Renal cortex interstitium (tissue), 11 donors: ENCODE measurements at regions not wholly inside any gene's neighbourhood (a gene's known extent, or its start where the extent isn't known, plus 50 kb on each side); places are given as distances from the start of the nearest gene placed in this dataset.
A peak's percentile ranks its signal among the peaks of the same experiment; 100 is the strongest.

Experiments used
- DNase-seq, 11 donors: peaks; one replicate each; pipeline ENCODE4 v3.0.0-alpha.2; 2013; ENCODE audit warnings: low read depth in 9 of 11, low spot score in 4 of 11; ENCODE audit errors: extremely low read depth in 1 of 11

DNA sequence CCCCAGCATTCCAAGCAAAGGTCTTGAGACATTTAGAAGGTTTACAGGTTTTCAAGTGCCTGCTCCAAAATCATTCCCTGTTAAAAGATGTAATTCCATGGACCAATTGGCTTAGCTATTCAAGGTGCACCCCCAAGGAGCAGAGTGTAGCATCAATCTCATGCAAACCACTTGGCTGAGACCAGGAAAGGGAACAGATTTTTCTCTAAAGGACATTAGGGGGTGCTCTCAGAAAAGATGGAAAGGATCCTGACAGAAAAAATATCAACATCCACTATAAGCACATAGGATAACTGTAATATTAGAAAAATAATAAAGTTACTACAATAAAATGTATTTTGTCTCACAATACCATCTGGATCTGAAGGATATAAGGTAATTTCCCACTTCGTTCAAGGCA is 328.0 kb upstream of the CDIN1 start:
- no peak for DNase-seq

DNA sequence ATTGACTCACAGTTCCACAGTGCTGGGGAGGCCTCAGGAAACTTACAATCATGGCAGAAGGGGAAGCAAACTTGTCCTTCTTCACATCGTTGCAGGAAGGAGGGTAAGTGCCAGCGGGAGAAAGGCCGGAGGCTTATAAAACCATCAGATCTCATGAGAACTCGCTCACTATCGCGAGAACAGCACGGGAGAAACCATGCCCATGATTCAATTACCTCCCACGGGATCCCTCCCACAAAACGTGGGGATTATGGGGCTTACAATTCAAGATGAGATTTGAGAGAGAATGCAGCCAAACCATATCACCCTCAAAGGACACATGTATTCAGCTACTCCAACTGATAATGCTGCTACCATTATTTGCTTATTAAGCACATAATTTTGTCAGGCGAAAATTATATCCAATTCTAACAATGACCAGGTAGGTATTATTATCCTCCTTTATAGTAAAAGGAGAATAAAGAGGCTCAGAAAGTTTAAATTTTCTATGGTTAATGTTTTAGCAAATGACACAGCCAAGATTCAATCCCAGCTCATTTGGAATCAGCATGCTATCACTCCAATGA is 327.2 kb upstream of the CDIN1 start:
- no peak for DNase-seq

DNA sequence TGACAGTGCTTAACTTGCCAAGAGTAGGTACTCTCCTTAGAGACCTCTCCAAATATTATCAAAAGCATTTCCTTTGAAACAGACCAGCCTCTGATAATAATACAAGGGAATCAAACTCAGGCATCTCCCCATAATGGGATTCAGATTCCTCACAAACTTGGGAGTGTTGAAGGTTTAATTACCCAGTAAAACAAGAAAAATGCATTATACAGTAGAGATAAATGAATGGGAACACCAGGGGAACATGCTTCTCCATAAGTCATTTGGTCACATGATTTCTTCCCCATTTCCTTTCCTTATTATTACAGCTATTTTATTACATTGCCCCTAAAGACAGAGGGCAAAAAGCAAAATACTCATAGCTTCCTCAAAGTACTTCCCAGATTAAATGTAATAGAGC is 325.0 kb upstream of the CDIN1 start:
- DNase-seq, result peak in 10 of 11 donors; percentile 18 to 46 (median 34)

DNA sequence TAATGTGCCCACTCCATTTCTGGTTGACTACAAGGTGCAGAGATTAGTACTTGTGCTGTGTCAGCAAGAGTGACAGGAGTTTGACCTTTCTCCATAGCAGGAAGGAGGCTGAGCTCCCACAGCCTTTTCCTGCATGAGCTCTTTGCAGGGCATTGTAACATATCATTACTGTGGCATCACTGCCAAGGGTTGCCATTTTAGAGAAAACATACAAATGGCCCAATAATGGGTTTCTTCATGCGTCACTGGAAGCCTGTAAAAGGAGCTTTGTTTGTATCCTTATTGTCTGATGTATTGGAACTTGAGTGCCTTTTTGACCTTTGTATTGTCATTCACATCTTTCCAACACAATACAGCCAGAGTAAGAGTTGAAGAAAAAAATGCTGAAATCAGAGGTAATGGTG is 323.0 kb upstream of the CDIN1 start:
- no peak for DNase-seq

DNA sequence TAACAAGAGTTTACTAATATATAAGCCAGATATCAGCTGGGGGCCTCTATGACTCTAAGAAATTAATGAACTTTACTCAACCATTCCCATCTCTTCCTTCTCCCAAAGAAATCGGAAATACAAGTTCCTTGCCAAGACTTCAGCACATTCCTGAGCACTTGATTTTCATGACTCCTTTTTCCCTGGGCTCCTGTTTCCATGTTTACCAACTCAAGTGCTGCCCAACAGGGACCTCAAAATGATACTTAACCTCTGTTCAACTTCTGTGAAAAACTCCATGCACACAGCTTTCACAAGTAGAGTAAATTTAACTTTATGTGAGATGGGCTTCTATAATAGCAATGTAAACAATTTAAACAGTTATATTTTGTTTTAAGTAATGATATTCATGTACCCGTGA is 315.8 kb upstream of the CDIN1 start:
- DNase-seq, result no peak

DNA sequence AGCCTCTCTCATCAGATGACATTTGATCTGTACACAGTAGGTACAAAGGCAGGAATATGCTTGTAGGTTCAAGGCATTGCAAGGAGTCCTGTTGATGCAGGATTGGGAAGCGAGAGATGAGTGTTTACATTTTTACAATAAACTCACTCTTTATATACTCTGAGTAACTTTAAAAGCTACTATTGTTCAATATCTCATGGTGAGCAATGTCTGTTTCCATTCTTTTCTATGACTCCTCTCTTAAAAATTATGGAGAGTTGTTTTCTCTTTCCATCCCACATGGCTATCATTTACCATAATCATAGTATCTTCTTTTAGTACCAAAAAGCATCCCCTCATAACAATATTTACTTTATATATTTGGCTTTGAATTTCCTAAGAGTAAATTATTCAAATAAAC is 314.0 kb upstream of the CDIN1 start:
- DNase-seq, result no peak

DNA sequence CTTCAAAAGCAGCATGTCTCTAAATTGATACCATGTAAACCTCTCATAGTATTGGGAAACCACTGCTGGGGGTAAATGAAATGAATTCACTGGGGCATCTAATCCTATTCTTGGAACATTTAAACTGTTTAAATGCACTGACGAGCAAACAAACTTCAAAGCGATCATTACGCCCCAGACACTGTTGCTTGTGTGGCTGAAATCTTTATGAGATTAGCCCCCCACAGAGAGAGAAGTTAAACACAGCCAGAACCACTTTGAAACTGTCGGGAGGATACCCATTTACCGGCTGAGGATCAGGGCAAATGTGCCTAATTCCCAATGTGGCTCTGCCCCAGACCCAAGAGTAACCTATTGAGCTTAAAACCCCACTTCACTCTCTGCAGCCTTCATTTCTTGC is 308.4 kb upstream of the CDIN1 start:
- no peak for DNase-seq

DNA sequence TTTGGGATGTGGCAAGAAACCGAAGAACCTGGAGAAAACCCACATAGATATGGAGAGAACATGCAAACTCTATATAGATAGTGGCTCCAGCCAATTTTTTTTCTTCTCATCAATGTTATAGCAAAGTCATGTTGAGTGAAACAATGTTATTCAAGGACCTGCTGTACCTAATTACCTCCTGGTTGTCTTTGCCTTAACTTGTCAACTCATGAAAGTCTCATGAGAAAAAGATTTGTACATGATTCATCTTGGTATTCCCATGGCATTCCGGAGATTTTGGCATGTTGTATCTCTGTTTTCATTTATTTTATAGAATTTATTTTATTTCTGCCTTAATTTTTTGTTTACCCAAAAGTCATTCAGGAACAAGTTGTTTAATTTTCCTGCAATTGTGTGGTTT is 303.8 kb upstream of the CDIN1 start:
- DNase-seq, result no peak

DNA sequence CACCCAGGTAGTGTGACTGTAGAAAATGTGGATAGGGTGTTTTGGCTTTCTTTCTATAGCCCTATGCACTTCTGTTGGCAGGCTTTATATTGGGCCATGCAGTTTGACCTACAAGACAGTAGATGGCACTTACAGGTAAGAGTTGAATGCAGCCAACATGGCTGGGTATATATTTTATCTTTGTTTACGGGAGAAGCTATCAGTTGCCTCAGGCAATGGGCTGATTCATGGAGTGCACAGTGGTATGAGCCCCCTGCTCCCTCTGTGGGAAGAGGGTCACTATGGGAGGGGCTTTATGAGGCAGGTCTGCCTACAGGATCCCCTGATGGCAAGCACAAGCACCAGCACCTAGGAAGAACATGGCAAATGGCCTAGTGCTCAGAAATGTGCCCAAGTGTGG is 301.2 kb upstream of the CDIN1 start:
- DNase-seq, result no peak

DNA sequence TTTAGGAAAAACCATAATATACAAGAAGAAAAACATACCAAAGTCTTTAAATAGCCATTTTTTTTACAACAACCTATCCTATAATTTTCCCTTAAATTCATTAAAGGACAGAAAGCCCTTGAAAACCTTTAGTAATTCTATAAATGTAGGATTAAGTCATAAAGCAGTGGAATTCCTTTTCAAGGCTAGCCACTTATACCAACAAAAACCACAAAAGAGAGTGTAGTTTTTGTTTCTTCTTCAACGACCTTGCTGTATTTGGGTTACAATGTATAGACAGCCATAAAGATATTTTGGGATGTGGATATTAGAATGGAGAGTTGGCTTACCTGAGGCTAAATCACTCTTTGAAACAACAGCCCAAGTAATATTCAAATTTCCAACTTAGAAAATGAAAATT is 296.6 kb upstream of the CDIN1 start:
- DNase-seq, result no peak

DNA sequence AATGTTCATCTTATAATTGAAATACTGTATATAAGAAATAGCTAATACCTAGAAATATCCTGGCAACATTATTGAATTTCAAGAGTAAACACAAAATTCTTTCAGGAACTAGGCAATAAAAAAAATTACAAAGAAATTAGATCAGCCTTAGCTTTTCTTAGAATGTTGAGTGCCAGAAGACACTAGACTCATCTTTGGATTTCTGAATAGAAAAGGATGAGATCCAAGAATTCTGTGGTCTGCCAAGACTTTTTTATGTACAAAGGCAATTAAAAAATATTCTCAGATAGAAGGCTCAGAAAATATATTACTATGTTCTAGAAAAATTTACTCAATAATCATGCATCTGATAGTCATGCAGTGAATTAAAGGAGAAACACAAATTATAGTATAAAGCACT is 294.5 kb upstream of the CDIN1 start:
- no peak for DNase-seq

DNA sequence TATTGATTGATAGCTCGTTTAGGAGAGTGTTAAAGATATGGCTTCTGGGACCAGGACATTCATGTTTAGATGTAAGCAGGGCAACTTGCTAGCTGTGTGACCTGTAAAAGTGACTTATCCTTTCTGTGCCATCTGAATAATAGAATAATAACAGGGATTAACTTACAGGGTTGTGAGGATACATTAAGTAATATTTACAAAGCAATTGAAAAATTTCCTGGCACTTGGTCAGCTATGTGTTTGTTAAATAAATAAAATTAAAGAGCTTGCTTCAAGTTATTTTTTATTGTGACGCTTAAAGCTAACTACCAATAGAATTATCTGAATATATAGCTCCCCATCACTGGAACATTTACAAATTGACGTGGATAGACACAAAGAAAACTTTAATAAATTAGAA is 287.9 kb upstream of the CDIN1 start:
- no peak for DNase-seq

DNA sequence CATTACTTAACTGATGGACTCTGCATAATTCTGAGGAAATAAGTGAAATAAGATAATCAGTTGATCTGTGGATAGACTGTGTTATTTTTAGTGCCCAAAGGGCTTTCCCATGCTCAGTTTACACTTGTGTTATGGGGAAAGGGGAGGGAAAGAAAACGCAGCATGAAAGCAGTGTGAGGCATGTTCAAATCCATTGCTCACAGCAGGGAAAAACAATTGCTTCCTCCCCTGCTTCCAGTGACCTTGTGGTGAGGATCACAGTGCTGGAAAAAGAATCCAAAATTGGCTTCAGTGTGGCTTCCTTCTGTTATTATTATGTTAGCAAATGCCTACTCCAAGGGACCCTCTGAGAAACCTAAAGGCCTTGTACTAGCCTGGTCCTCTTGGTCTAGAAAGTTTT is 285.1 kb upstream of the CDIN1 start:
- DNase-seq, result no peak

DNA sequence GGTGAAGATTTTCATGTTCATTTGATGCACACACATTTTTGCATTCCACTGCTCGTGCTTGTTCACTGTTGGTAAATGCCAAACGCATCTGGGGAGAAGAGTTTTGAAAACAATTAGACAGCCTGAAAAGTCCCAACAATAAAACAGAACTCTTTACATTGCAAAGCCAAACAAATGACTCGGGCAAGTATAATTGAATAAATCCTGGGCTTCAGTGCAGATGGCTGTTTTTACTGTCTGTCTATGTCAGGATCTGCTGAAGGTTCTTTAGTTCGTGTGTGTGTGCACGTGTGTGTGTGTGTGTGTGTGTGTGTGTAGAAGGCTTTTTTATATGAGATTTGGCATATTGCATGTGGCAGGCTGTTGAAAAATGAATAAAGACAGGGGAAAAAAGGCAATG is 277.5 kb upstream of the CDIN1 start:
- no peak for DNase-seq

DNA sequence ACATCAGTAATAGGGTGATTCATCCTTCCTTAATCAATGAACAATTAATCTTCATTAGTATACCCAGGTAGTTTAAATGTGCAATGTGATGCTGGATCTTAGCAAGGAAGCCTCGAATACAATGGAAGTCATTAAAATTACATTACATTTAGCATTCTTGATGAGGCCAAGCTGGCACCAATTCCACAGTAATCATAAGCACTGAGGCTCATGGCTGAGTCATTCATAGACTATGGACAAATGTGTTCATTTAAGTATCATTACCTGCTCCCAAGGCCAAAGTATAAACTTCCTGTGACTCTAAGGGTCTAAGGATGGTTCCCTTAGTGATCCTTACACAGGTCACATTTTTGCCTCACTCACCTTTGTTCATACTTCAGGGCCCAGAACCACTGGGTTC is 266.4 kb upstream of the CDIN1 start:
- DNase-seq, result no peak

DNA sequence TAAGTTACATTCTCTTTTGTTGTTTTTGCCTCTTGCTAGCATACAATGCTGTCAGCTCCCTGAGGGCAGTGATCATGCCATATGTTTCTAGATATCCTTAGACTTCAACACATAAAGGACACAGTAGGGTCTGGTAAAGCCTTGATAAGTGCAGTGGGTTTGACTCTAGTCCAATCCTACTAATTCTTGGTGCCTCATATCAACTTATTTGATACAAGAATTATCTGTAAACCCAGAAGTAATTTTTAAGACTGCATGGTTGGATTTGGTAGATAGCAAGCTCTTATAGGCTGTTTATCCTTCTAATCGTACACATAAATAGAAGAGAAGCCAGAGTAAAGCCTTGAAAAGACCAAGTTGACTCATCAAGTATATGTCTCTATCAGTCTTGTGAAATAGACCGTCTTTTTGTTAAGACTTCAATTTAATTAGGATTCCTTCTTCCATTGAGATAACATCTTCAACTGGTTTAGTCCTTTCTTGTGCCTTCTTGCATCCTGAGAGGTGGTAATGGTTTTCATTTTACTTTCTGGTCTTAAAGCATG is 265.6 kb upstream of the CDIN1 start:
- no peak for DNase-seq

DNA sequence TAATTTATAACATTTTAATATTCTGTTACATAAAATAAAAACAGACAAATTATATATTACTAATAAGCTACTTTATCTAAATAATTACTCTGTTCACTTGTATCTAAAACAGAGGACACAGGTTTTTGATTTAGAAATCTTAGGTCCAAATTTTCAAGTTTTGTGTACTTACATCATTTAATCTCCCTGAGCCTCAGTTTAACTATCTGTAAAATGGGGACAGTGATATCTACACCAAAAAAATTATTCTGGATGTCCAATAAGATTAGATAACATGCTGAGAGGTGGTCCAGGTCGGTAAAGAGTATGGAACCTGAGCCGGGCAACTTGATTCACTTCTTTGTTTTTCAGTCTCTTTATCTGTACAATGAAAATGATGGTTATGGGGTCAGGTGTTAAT is 263.8 kb upstream of the CDIN1 start:
- DNase-seq, result no peak

DNA sequence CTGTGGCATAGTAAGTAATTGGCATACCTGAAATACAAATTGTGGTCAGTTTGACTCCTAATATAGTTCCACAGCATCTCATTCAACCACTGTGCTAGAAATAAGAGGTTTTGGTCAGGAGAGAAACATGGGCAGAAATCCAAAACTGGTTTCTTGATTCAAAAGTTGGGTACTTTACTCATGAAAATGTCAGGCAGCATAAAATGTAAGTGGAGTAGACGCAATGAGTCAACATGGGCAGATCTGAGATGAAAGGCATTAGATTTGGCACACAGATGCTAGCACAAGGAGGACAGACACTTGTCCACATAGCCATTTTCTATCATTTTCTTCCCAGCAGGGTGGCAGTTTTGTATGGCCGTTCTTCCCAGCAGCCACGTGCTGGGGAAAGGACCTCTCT is 255.8 kb upstream of the CDIN1 start:
- no peak for DNase-seq

DNA sequence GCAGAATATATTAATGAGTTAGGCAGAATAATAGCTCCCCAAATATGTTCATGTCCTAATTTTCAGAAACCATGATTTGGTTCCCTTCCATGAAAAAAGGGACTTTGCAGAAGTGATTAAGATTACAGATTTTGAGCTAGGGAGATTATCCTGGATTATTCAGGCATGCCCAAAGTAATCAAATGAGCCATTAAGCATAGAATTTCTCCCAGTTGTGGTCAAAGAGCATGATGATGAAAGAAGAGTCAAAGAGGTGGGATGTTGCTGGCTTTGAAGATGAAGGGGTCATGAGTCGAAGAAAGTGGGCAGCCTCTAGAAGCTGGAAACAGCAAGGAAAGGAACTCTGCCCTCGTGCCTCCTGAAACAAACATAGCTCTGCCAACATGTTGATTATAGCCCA is 254.2 kb upstream of the CDIN1 start:
- DNase-seq, result no peak

DNA sequence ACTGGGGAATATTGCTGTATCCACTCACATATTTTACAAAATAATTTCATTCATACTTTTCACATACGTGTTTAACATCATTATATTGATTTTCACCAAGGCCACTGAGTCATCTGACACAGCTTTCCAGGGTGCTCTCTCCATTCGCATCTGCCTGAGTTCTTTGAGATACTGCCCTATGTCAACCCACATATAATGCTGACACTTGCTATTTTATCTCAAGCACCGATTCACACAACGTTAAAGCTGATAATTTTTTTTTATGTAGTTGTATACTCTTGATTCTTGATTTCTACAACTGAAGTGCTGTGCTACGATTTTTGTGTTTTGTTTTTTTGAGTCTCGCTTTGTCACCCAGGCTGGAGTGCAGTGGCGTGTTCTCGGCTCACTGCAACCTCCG is 249.8 kb upstream of the CDIN1 start:
- DNase-seq, result no peak

DNA sequence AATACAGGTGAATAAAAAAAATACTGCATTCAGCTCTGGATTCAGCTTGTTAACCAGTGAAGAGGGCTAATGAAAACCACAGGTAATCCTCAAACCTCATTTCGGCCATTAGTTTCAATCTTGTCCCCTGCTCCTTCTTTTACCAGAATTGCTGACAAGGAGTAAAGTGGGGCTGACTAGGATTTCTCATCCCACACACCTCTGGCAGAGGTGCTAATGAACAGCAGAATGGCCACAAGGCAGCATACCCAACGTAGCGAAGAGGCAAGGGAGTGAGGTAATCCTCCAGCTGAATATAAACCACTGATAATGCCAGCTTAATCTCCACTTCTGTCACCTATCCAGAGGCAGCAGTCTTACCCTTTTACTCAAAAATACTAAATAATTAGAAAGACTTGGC is 248.8 kb upstream of the CDIN1 start:
- DNase-seq, result no peak
